Activated CD4-positive, alpha-beta T cell treated with anti-CD3 and anti-CD28 coated beads for 24 hours (primary cell): ENCODE measurements at regions not wholly inside any gene's neighbourhood (a gene's known extent, or its start where the extent isn't known, plus 50 kb on each side); places are given as distances from the start of the nearest gene placed in this dataset.

Source experiments
- DNase-seq, 2 donors: peaks; one replicate each; pipeline ENCODE4 v3.0.0-alpha.2; 2020; ENCODE audit warnings: low read depth in 2 of 2

DNA sequence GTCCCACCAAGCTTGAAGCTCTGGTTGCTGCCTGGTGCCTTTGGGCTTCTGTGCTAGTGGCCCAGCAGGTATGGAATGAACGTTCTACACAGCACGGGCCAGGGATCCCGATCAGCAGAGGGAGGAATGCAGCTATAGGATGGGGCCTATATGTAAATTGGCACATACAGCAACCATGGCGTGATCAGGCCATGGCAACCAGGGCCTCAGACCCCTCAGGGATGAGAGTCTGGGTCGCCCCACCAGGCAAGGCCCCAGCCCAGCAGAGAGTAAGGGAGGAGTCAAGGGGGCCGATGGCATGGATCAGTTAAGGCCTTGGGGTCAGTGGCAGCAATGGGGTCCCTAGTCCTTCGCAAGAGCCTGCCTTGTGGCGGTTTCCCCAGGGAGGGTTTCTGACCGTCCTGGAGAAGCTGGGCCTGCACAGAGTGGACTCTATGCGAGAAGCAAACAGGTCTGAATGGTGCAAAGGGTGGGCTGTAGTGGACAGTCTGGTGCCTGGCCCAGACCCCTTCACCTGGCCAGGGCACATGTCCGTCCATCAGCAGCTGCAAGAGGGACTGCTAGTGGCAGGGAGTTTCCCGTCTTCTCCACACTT lies 98.2 kb upstream of the SLC22A11 start:
- DNase-seq: no peak

DNA sequence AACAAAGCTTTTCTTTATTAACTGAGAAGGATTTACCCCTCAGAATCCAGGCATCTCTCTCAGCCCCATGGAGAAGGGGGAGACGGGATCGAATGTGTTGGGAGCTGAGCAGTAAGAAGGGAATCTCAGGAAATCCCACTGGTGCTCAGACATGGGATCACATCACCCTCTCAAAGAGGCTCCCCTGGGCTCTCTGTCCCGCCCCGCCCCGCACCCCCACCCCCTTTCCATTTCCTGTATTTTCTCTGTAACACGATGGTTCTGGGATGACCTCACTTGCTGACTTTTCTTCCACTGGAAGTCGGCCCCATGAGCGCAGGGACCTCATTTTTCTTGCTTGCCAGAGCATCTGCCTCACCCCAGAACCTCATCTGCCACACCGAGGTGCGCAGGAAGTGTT lies 96.7 kb upstream of the SLC22A11 start:
- no peak for DNase-seq

DNA sequence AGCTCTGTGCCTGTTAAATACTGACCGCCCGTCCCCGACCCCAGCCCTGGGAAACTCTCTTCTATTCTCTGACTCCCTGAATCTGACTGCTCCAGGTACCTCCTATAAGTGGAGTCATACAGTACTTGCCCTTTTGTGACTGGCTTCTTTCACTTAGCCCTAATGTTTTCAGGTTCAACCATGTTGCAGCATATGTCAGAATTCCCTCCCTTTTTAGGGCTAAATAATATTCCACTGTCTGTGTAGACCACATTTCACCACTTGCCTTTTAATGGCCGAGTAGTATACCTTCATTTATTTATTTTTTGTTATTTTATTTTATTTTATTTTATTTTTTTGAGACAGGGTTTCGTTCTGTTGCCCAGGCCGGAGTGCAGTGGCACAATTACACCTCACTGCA lies 96.1 kb upstream of the SLC22A11 start:
- no peak for DNase-seq

DNA sequence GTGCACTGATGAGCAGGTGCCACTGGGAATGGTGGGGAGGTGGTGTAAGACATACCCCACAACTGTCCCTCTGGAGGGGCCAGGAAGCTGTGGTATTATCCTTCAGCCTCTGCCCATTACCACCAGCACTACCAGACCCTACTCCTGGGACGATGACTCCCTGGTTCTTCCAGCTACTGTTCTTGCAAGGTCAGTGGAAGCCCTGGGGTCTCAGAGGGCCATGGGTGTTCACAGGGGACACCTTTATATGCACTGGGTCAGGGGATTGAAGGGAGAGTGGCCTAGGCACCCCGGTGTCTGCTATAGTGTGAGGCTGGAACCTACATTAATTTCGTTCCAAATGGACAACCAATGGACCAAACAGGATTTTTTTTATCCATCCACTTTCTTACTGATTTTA lies 94.7 kb upstream of the SLC22A11 start:
- DNase-seq: no peak

DNA sequence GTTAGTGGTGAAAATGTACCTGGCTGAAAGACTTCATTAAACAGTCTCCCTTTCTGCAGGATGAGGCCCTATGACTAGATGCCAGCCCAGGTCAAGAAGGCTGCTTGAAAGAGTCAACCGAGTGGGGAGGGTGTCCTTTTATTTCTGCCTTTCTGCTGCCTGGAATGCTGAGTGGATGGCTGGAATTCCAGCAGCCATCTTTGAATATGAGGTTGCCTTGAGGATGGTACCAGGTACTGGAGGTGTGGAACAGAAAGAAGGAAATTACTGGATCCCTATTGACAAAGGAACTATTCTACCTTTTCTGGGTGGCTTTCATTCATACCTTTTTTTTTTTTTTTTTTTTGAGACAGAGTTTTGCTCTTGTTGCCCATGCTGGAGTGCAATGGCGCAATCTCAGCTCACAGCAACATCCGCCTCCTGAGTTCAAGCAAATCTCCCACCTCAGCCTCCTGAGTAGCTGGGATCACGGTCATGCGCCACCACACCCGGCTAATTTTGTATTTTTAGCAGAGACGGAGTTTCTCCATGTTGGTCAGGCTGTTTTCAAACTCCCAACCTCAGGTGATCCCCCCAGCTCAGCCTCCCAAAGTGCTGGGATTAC lies 89.5 kb upstream of the SLC22A11 start:
- no peak for DNase-seq

DNA sequence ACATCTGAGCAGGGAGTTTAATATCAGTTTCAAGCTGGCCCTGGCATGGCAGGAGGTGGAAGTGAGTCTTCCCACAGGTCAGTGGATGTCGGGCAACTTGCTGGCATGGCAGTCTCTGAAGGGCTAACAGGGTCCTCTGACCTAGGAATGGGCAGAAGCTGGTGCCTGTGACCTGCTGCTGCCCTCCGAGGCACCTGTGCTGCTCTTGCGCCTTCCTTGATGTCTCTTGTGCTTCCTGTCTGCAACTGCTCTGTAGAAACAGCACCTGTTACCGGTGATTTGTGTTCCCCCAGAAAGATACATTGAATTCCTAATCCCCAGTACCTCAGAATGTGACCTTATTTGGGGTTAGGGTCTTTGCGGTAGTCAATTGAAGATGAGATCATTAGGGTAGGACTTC lies 86.5 kb upstream of the SLC22A11 start:
- DNase-seq: no peak

DNA sequence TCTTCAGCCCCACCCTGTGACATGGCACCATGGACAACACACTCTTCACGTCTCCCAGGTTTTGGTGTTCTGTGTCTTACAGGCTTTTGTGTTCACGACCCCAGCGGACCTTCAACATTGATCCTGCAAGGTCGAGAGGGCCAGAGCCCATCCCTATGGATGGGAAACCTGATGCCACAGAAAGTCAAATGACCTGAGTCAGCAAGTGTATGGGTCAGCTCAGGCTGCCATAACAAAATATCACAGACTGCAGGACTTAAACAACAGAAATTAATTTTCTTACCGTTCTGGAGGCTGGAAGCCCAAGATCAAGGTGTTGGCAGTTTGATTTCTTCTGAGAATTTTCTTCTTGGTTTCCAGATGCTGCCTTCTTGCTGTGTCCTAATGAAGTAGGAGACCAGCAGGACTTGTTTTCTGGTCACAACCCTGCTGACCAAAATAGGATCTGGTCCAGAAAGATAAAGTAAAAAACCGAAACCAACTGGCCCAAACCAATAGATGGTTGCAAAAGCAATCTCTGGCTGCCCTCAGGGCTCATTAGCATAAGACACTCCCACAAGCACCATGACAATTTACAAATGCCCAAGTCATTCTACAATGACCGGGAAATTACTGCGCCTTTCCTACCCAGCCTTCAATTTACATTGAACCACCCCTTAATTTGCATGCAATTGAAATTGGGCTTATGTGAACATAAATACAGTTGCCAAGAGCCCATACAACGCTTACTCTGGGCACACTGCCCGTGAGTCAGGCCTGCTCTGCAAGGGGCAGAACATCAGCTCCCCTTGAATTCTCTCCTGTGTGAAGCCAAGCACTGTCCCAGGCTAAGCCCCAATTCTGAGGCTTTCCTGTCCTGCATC lies 82.9 kb upstream of the SLC22A11 start:
- DNase-seq: no peak

DNA sequence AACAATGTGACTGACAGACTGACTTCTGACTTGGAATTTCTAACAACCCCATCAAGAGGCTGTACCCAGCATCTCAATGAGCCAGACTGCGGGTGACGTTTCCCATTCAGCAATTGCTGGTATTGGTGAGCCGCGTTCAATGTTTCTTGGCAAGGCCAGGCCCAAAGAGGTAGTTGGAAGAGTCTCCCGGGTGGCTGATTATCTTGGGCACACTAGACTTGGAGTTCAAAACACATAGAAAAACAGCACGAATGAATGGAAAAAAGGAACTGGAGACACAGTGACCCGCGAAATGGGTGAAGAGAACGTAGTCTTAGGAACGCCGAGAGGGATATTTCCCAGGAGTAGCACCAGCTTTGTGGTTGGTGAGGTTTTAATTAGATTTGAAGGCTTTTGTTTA lies 81.1 kb upstream of the SLC22A11 start:
- no peak for DNase-seq

DNA sequence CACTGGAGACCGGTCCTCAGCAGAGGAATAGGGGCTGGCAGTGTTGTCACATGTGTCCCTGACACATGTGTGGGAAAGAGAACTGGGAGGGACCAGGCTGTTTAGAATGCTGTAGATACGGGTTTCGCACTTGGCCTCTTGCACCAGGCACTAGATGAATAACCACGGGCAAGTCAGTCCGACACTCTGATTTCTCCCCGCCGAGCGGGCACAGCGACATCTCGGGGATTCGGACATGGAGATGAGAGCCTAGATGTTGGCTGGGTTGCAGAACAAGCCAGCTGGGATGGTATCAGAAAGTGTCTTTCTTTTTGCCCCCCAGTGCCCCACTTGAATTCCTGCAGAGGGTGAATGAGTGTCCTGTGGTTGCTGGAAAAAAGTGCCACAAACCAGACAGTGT lies 80.6 kb upstream of the SLC22A11 start:
- DNase-seq: no peak

DNA sequence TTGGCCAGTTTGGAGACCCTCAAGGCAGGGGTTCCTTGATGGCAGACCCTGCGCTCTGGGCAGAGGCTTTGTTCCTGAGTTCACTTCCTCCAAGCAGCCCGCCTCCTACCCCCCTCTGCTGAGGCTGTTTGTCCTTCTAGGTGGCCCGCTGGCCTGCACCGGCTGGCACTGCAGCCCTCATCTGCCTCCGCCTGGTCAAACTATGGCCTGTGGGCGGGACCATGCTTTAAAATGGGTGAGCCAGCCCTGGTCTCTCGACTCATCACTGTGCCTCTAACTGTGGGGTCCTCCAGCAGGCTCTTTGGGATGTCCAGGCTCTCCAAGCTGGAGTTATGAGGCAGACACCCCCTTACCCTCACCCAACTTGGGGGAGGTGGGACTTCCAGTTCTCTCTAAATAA lies 78.9 kb upstream of the SLC22A11 start:
- no peak for DNase-seq

DNA sequence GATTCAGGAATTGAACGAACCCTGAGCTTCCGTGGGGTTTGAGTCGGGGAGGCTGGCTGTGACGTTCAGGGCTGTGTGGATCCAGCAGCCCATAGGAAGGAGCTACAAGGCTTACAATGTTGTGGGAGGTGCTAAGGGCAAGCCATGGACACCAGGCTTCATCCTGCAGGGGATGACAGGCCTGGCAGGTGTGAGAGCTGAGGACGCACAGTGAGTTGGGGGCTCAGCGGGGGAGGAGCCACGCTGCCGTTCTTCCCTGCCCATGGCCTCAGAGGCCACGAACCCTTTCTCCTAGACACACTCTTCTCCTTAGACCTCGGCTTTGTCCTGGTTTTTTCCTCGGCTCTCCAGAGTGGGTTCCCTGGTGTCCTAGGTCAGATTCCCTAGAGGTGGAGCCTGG lies 78.1 kb upstream of the SLC22A11 start:
- no peak for DNase-seq

DNA sequence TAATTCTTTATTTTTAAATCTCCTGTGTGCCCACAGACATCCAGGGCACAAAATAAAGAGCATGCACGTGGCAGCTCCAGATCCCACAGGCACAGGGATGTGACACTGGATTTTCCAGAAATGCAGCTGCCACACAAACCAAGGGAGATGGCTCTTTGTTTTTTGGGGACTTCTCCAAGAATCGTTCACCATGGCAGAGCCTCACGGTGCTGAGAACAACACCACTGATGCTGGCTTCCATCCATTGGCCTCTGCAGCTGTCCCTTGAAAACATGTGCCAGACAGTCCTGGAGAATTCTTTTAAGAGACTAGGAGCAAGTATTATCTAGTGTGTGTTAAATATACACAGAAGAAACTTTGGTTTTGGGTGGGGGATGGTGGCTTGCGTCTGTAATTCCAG lies 73.2 kb upstream of the SLC22A11 start:
- no peak for DNase-seq

DNA sequence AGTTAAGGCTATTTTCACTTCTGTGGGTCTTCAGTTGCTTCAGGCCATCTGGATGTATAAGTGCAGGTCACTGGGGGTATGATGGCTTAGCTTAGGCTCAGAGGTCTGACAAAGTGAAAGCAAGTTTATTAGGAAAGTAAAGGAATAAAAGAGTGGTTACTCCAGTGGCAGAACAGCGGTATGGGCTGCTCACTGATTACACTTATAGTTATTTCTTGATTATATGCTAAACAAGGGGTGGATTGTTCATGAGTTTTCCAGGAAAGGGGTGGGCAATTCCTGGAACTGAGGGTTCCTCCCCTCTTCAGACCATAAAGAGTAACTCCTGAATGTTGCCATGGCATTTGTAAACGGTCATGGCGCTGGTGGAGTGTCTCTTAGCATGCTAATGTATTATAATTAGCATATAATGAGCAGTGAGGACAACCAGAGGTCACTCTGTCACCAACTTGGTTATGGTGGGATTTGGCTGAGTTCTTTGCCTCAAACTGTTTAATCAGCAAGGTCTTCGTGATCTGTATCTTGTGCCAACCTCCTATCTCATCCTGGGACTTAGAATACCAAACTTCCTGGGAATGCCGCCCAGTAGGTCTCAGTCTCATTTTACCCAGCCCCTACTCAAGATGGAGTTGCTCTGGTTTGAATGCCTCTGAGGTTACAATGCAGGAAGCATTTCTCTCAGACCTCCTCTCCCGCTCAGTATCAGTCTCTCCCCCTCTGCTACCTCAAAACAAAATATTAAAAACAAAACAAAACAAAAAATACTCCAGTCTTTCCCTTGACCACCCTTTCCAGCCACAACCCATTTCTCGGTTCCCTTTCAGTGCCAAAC lies 71.3 kb upstream of the SLC22A11 start:
- no peak for DNase-seq

DNA sequence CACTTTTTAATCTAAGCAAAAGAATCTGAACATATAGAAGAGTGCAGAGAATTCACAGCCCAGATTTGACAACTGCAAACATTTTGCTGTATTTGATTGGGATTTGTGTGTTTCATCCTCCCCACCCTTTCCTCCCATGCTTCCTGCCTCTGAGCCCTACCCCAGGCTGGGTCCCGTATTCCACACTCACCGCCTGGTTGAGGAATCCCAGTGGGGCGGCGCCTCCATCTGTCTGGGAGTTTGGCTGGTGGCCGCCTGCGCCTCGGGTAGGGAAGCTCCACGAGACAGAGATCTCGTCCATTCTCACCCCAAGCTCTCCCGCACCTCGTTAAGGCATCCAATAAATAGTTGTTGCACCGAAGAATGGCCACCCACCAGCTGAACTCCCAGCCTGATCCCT lies 70.7 kb upstream of the SLC22A11 start:
- DNase-seq: no peak

DNA sequence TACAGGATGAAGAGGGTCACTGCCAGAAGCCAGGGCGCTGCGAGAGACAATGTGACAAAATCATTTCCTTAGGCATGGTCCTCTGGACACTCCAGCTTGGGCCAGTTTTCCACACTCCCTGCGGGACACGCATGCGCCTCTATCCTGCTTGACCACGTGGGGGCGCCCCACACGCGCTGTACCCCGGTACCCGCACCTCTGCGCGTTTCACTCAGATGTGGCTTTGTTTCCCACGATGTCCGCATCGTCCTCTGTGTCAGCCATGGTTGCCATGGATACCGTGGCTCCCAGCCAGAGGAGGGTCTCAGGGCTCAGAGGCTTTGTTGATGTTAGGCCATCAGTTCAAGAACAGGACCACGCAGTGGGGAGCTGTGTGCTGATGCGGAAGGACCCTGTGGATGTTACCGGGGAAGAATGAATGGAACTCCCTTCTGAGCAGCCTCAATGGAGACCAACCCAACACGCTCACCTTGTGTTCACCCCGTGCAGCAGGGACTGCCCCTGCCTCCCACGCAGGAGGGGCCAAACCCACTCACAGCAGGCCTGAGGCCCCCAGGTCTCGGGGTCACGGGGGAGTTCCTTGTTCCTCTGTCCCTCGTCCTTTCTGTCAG lies 65.8 kb upstream of the SLC22A11 start:
- DNase-seq: peak; percentile 3 to 44

DNA sequence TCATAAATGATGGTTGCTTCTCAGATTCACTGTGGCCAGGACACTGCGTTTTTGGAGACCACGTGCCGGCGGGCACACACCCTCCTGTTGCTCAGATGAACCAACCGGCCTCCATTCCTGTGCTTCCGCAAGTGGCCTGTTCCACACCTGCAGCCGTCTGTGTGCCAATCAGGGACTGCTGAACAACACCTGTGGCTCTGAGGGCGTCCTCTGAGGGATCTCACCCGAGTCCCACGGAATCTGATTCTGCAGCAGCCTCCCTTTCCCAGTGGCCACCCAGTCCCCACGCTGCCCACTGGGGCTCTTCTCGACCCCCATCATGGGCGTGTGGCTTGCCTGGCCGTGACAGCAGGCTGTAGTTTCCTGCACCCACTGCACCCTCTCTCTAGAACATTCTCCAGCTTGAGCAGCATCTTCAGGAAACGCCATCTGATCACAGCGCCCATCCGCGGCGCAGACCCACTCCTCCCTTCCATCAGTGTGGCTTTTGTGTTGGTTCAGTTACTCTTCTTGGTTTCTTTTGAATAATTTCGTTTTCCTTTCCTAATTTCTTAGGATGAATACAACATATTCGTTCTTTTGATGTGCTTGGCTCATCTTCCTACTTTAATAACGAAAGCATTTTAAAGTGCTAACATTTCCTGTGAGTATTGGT lies 65.1 kb upstream of the SLC22A11 start:
- no peak for DNase-seq

DNA sequence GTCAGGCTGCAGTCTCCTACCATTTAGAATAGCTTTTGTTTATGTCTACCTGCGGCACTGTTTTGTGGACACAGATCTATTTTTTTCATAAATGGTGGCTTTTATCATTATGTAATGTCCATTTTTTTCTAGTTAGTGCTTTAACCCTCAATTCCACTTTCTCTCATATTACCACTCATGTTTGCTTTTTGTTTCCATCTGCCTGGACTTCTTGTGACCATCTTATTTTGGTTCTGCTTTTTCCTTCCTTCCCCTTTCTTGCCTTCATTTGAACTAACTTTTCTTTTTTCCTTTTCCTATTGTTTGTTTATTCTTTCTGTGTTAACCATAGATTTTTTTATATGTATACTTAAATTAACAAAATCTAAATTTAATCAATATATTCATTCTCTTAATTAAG lies 63.2 kb upstream of the SLC22A11 start:
- no peak for DNase-seq

DNA sequence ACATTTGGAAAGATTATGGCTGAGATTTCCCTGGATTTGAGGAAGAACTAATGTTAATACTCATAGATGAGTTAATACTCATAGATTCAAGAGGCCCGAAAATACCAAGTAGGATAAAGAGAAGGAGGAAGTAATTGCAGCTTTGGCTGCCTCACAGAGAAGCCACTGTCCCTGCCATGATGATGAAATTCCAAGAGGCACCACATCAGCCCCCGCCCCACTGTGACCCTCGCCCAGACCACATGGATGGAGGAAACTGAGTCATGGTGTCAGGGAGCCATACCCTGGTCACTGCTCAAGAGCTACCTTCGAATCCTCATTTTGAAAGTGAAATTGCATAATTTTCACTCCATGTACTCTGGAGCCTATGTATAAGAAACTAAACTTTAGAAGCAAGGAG lies 57.6 kb upstream of the SLC22A11 start:
- DNase-seq: no peak

DNA sequence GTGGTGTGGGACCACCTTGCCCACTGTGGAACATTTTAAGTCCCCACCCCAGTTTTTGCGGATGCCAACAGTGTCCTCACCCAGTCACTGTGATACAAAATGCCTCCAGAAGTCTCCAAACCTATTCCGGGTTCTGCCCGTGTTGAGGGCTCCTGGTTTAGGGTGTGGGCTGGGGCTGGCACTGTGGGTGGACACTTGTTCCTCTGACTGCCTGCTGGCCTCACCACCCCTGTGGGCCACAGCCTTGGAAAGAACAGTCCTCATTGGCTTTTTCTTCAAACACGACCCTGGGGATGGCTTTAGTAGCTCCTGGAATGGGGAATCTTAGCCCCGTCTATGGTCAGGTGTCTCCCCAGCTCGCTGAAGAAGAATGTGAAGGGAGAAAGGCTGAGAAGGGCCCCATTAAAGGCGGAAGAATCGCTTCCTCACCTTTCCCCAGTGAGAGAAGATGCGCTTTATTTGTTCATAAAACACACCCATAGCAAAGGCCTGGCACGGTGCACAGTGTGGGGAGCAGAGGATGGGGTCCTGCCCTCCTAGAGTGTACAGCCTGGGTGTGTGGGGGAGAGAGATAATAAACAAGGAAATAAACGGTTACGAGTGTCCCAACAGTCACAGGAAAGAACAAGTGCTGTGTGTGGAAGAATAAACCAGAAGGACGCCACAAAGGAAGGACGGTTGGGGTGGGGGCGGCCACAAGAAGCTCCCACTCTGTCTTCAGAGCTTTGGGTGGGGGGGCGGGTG lies 56.3 kb upstream of the SLC22A11 start:
- no peak for DNase-seq

DNA sequence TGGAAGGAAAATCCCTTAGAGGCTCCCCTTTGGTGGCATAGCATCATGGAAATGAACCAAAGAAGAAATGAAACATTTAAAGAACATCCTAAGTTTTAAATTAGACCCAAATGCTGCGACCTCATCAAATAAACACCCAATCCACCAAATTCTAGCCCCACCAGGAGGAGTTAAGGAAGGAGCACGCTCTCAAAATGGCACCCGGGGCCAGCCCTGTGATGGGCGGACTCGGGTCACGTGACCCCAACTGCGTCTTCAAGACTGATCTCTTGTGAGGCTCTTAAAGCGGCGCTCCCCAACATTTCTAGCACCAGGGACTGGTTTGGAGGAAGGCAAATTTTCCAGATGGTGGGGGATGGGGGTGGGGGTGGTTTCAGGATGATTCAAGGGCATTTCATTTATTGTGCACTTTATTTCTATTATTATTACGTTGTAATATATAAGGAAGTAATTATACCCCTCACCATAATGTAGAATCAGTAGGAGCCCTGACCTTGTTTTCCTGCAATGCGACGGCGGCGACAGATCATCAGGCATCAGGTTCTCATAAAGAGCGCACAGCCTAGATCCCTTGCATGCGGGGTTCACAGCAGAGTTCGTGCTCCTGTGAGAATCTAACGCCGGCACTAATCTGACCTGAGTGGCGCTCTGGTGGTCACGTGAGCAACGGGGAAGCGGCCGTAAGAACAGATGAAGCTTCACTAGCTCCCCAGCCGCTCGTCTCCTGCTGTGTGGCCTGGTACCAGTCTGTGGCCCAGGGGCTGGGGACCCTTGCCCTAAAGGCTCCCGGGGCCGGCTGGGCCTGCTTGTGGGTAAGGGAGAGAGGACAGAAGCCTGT lies 55.3 kb upstream of the SLC22A11 start:
- no peak for DNase-seq
